ENCODE measurements at regions not wholly inside any gene's neighbourhood (a gene's known extent, or its start where the extent isn't known, plus 50 kb on each side); places are given as distances from the start of the nearest gene placed in this dataset.

- no peak for DNase-seq
These were observed 246.7 kb downstream of the HS3ST1 start for GRCh38 chr4:11182031-11182430.

DNA sequence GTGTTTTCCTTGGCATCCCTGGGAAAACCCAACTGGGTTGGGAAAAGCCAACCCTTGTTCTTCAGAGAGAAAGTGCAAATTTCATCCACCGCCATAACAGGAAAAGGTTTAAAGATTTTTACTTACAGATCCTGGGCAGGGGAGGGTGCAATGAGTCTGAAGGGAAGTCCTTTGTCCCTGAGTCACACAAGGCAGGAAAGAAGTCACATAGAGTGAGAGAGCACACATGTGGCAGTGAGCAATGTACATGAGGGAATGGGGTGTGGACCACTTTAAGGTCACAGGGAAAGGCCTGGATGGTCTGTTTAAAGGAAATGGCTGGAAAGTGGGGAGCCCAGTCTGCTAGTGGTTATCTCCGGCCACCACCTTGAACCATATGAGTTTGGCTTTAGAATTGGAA is 248.9 kb downstream of the HS3ST1 start:
- DNase-seq: no peak

GRCh38 chr4:11178433-11178832 is 250.3 kb downstream of the HS3ST1 start:
- no peak for DNase-seq

- no peak for DNase-seq
These were observed 253.3 kb downstream of the HS3ST1 start for GRCh38 chr4:11175374-11175773.

DNA sequence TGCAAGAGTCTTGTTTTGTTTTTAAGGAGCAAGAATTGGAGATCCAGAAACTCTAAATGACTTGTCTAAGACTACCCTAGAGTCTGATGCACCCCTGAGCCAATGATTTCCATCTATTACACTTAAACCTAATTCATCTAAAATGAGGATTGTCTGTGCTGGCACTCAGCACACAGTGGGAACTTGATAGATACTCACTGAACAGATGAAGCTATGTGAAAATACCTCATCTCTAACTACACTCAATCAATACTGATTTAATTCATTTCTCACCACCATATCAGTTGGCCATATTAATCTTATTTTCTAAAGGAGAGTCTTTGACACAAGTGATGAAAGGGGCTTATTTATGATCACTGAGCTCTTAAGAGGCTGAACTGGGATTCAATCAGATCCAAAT is 262.1 kb downstream of the HS3ST1 start:
- DNase-seq: no peak

- no peak for DNase-seq
These were observed 262.7 kb downstream of the HS3ST1 start for GRCh38 chr4:11166034-11166433.

GRCh38 chr4:11165052-11165451 is 263.6 kb downstream of the HS3ST1 start:
- DNase-seq: no peak

- DNase-seq: no peak
These were observed 268.4 kb downstream of the HS3ST1 start for GRCh38 chr4:11160288-11160687.

DNA sequence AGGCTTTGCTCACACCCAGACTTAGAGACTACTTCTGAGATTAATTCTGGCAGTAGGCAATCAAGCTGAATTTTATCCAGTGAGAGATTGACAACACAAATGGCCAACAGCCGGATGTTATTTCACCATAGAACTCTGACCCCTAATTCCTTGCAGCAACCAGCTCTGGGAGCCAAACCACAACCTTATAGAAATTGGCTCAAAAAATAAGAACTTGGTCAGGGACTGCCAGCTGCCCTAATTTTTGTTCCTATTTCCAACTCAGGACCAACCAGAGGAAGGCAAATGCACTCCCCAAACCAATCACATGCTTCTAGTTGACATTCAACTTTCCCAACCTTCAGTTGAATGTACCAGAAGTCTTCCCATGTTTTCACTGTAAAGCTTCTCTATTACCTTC is 269.7 kb downstream of the HS3ST1 start:
- DNase-seq: no peak

DNA sequence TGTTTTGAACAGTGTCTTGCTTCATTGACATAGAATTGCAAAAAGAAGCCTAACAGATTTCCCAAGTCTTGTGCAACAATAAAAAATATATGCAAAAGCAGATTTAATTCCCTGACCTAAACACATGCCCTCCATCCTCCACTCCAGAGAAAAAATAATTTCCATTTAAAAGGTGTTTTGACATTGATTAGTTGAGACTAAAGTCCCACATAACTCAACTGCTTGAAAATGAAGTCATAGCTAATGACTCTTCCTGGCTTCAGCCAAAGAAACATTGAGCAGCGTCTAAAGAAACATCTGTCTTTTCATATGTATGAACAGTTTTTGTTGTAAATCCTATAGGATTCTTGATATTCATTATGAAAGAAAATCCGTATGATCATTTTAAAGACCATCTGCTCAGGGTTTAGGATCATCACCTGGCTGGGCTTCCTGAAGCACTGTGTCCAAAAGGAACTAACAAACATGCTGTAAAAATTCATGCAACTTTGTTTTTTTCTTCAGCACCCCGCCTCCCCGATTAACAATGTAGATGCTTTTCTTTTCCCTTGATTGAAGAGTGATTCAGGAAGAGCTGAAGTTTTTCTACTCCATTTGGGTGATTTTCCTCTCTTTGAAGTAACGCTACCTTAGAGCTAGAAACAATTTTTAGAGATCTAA is 273.4 kb downstream of the HS3ST1 start:
- no peak for DNase-seq

GRCh38 chr4:11153171-11153750 is 275.4 kb downstream of the HS3ST1 start:
- DNase-seq: no peak

DNA sequence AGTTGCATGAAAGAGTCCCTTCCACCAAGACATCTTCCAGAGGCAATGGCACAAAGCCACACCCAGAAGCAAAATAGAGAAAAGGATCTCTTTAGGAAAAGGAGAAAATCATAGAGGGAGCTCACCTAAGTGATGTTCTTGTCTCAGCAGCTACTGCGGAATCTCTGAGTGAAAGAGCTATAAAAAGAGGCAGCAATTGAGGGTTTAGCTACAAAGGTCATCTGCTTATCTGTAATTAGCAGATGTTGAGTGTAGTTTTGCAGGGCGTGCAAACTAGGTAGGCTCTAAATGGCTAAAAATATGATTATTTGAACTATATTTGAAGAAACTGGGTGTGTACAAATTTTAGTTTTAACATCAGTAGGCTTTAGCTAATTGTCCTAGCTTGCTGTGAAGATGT is 276.0 kb downstream of the HS3ST1 start:
- DNase-seq: no peak

- DNase-seq: no peak
These were observed 277.2 kb downstream of the HS3ST1 start for GRCh38 chr4:11151500-11151899.

- DNase-seq: no peak
These were observed 279.0 kb downstream of the HS3ST1 start for GRCh38 chr4:11149612-11150259.

- no peak for DNase-seq
These were observed 288.8 kb downstream of the HS3ST1 start for GRCh38 chr4:11139871-11140270.

GRCh38 chr4:11138964-11139363 is 289.7 kb downstream of the HS3ST1 start:
- DNase-seq: no peak

- DNase-seq: no peak
These were observed 294.0 kb downstream of the HS3ST1 start for GRCh38 chr4:11134705-11135104.

DNA sequence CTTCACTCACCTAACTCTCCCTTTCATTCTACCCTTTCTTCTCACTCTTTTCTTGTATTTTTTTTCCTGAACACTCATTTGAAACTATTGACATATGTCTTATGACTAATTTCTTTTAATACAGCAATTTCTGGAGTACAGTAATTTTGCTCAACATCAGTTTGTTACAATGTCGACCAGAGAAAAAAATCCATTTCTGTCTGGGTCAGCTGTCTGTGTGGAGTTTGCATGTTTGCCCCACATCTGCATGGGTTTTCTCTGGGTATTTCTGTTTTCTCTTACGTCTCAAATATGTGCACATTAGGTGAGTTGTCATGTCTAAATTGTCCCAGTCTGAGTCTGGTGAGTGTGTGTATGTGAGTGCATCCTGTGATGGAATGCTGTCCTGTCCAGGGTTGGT is 294.8 kb downstream of the HS3ST1 start:
- DNase-seq: no peak

DNA sequence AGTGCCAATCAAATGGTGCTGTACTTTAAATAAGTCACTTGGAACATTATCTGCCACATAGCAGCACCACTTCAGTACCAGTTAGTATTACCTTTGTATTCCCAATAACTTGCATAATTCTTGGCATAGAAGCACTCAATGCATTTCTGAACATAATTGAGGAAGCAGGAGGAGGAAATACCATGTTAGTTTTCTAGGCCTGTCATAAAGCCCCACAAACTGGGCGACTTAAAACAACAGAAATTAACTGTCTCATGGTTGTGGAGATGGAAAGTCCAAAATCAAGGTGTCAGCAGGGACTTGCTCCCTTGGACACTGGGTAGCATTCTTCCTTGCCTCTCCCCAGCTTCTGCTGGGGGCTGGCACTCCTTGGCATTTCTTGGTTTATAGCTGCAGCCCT is 296.2 kb downstream of the HS3ST1 start:
- no peak for DNase-seq

DNA sequence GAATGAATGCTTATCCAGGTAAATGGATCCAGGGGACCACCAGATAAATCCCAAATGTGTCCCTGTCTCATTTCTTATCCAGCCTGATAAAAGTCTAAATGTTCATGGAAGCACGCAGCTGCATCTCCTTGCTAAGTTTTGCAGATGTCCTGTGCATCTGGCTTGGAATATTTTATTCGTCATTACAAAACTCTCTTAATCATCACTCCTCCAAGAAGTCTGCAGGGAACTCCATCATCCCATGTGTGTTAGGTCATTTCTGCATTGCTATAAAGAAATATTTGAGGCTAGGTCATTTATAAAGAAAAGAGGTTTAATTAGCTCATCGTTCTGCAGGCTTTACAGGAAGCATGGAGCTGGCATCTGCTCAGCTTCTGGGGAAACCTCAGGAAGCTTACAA is 297.2 kb downstream of the HS3ST1 start:
- DNase-seq: no peak

DNA sequence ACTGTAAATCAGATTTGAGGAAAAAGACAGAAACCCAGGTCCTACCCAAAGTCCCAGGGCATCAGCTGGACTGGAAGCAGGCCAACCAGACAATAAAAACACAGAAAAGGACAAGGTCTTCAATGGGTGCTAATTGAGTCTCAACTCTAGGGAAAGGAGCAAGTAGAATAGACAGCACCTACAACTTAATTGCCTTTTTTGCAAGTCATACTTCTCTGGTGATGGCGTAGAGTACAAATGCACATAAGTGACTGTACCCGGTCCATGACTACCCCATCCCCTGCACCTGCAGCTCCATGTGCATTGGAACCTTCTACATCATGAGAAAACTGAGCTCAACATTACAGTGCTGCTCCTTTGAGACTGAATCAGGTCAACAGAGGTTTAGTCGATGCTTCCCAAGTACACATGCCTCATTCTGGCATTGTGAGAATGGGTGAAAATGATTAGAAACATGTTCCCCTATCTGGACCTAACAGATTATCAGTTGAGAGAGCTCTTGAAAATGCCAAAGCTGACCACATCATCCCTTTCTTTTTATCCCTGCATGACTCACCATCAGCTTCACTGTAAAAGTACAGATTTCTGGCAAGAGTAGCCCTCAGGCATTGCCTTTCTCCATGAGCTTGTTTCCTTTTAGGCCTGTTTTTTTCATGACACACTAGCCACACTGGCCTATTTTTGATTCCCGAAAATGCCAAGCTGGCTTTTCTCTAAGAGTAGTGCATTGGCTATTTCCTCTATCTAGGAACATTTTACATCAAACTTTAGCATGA is 298.3 kb downstream of the HS3ST1 start:
- DNase-seq: no peak

- DNase-seq: no peak
These were observed 308.3 kb downstream of the HS3ST1 start for GRCh38 chr4:11120435-11120834.

DNA sequence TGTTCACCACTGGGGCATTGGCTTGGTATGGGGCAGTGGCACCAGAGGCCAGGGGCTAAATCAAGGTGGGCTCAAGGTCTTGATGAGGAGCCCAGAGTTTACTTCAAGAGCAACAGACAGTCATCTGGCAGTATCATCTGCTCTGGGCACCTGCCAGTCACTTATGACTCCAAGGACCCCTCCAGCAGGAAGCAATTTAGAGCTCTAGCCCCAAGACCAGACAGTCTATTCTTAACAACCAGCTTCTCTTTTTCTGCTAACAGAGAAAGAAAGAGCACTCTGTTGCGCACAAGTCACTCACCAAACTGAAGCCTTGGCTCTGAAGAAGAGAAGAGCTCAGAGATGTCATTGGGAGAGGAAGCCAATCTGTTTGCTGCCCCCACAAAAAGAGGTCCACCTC is 309.2 kb downstream of the HS3ST1 start:
- DNase-seq: no peak

DNA sequence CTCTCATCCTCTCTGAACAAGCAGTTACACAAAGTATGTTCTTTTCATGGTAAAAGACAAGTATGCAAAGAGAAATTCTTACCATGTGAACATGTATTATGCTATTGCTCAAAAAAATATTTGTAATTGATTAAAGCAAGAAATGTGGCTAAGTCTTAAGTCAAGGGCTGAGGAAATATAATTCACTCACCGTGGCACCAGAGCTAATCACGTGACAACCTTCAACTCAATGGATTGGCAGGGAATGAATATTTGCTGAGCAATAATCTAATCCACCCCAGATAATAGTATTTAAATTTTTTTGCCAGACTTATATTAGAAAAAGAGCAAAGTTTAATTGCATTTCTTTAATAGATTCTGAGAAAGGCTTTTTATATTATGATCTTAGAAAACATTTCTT is 310.2 kb downstream of the HS3ST1 start:
- no peak for DNase-seq
